Neural cell (in vitro differentiated cells): ENCODE measurements at regions not wholly inside any gene's neighbourhood (a gene's known extent, or its start where the extent isn't known, plus 50 kb on each side); places are given as distances from the start of the nearest gene placed in this dataset.

ENCODE experiments used
- H2AFZ ChIP-seq: fragments of 200-600, 300-800 bp; sonication (generic), shearing (Covaris generic); 2 replicates; pipeline ENCODE4 v1.6.0; 2014; ENCODE audit warnings: low read depth, mild to moderate bottlenecking, antibody characterized with exemption, low read length, moderate library complexity
- H3F3A ChIP-seq: fragments of 200-600 bp; shearing (Covaris generic); 2 replicates; pipeline ENCODE4 v1.6.1; 2016; ENCODE audit warnings: mild to moderate bottlenecking, moderate library complexity, mixed read lengths, antibody characterized with exemption, low read length; ENCODE audit not compliant: insufficient read depth, poor library complexity, severe bottlenecking
- H3K27ac ChIP-seq: fragments of 200-600, 300-800 bp; sonication (generic), shearing (Covaris generic); 2 replicates; pipeline ENCODE4 v1.5.1; 2014; ENCODE audit warnings: mild to moderate bottlenecking, low read length, moderate library complexity
- H3K27me3 ChIP-seq: fragments of 300-800, 200-600 bp; sonication (generic), shearing (Covaris generic); 2 replicates; pipeline ENCODE4 v1.6.0; 2014; ENCODE audit warnings: mild to moderate bottlenecking, low read depth, low read length, moderate library complexity; ENCODE audit not compliant: insufficient read depth
- H3K36me3 ChIP-seq: fragments of 300-800, 200-600 bp; sonication (generic), shearing (Covaris generic); 2 replicates; pipeline ENCODE4 v1.5.1; 2014; ENCODE audit warnings: mild to moderate bottlenecking, antibody characterized with exemption, low read length, moderate library complexity; ENCODE audit not compliant: insufficient read depth
- H3K4me2 ChIP-seq: fragments of 300-800, 200-600 bp; sonication (generic), shearing (Covaris generic); 2 replicates; pipeline ENCODE4 v1.6.0; 2014; ENCODE audit warnings: mild to moderate bottlenecking, low read length
- H3K4me3 ChIP-seq: fragments of 300-800, 200-600 bp; sonication (generic), shearing (Covaris generic); 2 replicates; pipeline ENCODE4 v1.5.1; 2014; ENCODE audit warnings: mild to moderate bottlenecking, low read length, moderate library complexity
- H3K79me2 ChIP-seq: fragments of 200-600 bp; shearing (Covaris generic); replicated peaks from 2 replicates; pipeline ENCODE4 v1.6.0; 2014; ENCODE audit warnings: mild to moderate bottlenecking, low read length, moderate library complexity; ENCODE audit not compliant: insufficient read depth
- H3K9ac ChIP-seq: fragments of 300-800, 200-600 bp; sonication (generic), shearing (Covaris generic); 2 replicates; pipeline ENCODE4 v1.6.1; 2016; ENCODE audit warnings: mild to moderate bottlenecking, low read length, mixed read lengths
- H3K9me2 ChIP-seq: fragments of 200-600 bp; shearing (Covaris generic); 2 replicates; pipeline ENCODE4 v1.6.1; 2016; ENCODE audit warnings: mild to moderate bottlenecking, low read length, mixed read lengths; ENCODE audit not compliant: insufficient read depth
- H3K9me3 ChIP-seq: fragments of 200-600, 300-800 bp; sonication (generic), shearing (Covaris generic); 2 replicates; pipeline ENCODE4 v1.6.1; 2016; ENCODE audit warnings: mild to moderate bottlenecking, mixed run types, low read length, moderate library complexity, mixed read lengths
- H4K20me1 ChIP-seq: fragments of 200-600 bp; shearing (Covaris generic); 2 replicates; pipeline ENCODE4 v1.6.1; 2016; ENCODE audit warnings: mild to moderate bottlenecking, mixed run types; ENCODE audit not compliant: insufficient read depth
- EP300 ChIP-seq: fragments of 450-650 bp; conservative IDR thresholded peaks from 2 replicates; pipeline ENCODE4 v1.6.1; 2014; ENCODE audit warnings: antibody characterized with exemption, mild to moderate bottlenecking, moderate library complexity; ENCODE audit not compliant: poor library complexity, severe bottlenecking
- EZH2 ChIP-seq: fragments of 200-600, 300-800 bp; shearing (Covaris generic), sonication (generic); IDR thresholded peaks from 2 replicates; pipeline ENCODE4 v1.6.1; 2014; ENCODE audit warnings: antibody characterized with exemption, low read length, borderline replicate concordance, mild to moderate bottlenecking; ENCODE audit not compliant: insufficient read depth, poor library complexity, severe bottlenecking
- MXI1 ChIP-seq: fragments of 450-650 bp; conservative IDR thresholded peaks from 2 replicates; pipeline ENCODE4 v1.6.1; 2014; ENCODE audit warnings: antibody characterized with exemption, mild to moderate bottlenecking; ENCODE audit not compliant: poor library complexity, severe bottlenecking
- POLR2AphosphoS5 ChIP-seq: IDR thresholded peaks from 2 replicates; pipeline ENCODE4 v1.6.1; 2012
- RAD21 ChIP-seq: fragments of 450-650 bp; conservative IDR thresholded peaks from 2 replicates; pipeline ENCODE4 v1.6.1; 2014; ENCODE audit warnings: antibody characterized with exemption, mild to moderate bottlenecking, moderate library complexity
- SMC3 ChIP-seq: fragments of 450-650 bp; conservative IDR thresholded peaks from 2 replicates; pipeline ENCODE4 v1.6.1; 2014; ENCODE audit warnings: antibody characterized with exemption, mild to moderate bottlenecking, moderate library complexity; ENCODE audit not compliant: poor library complexity
- TAF1 ChIP-seq: IDR thresholded peaks from 2 replicates; pipeline ENCODE4 v1.6.1; 2012; ENCODE audit warnings: low read depth
- TF ChIP-seq, protein P1 (sequence below): fragments of 450-650 bp; IDR thresholded peaks from 2 replicates; pipeline ENCODE4 v1.5.1; 2014; ENCODE audit warnings: antibody characterized with exemption, mild to moderate bottlenecking, moderate library complexity; ENCODE audit not compliant: poor library complexity, severe bottlenecking
- TF ChIP-seq, protein P2 (sequence below): IDR thresholded peaks from 2 replicates; pipeline ENCODE4 v1.6.1; 2012; ENCODE audit warnings: borderline replicate concordance

DNA sequence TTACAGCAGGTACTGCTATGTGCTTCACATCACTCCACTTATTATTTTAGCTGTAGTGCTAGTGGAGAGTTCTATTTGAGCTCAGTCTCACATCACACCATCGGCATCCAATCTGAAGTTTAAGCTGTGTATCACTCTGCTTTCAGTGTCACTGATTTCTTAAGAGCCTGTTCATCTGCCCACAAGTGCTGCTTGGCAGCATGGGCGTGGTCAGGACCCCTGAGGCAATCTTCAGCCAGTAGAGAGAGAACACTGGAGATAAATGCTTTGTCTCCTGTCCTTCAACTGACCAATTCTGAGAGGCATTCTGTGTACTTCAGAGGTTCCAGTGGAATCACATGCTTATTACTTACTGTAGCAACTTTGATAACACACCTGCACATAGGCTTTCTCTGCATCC, 728.8 kb downstream of the RPS29 start:
- Histone ChIP-seq H3K27ac (no peak overlapping the region), H3K9me2 (no peaks in the 10 kb centered on the region), H3K4me3 (no peak overlapping the region), H3K36me3 (no peaks in the 10 kb centered on the region), H4K20me1 (no peaks in the 10 kb centered on the region), H3K4me2 (no peak overlapping the region), H3F3A (no peaks in the 10 kb centered on the region), H2AFZ (no peak overlapping the region), H3K79me2 (no peaks in the 10 kb centered on the region), H3K9ac (no peak overlapping the region), H3K27me3 (no peaks in the 10 kb centered on the region), H3K9me3 (no peaks in the 10 kb centered on the region)
- TF ChIP-seq, protein P1, sequence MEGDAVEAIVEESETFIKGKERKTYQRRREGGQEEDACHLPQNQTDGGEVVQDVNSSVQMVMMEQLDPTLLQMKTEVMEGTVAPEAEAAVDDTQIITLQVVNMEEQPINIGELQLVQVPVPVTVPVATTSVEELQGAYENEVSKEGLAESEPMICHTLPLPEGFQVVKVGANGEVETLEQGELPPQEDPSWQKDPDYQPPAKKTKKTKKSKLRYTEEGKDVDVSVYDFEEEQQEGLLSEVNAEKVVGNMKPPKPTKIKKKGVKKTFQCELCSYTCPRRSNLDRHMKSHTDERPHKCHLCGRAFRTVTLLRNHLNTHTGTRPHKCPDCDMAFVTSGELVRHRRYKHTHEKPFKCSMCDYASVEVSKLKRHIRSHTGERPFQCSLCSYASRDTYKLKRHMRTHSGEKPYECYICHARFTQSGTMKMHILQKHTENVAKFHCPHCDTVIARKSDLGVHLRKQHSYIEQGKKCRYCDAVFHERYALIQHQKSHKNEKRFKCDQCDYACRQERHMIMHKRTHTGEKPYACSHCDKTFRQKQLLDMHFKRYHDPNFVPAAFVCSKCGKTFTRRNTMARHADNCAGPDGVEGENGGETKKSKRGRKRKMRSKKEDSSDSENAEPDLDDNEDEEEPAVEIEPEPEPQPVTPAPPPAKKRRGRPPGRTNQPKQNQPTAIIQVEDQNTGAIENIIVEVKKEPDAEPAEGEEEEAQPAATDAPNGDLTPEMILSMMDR = no peak
- no peak for TF ChIP-seq POLR2AphosphoS5
- TF ChIP-seq MXI1 = no peak
- no peak for TF ChIP-seq TAF1
- TF ChIP-seq EZH2 = no peak
- TF ChIP-seq SMC3 = no peak
- no peak for TF ChIP-seq EP300
- TF ChIP-seq, protein P2, sequence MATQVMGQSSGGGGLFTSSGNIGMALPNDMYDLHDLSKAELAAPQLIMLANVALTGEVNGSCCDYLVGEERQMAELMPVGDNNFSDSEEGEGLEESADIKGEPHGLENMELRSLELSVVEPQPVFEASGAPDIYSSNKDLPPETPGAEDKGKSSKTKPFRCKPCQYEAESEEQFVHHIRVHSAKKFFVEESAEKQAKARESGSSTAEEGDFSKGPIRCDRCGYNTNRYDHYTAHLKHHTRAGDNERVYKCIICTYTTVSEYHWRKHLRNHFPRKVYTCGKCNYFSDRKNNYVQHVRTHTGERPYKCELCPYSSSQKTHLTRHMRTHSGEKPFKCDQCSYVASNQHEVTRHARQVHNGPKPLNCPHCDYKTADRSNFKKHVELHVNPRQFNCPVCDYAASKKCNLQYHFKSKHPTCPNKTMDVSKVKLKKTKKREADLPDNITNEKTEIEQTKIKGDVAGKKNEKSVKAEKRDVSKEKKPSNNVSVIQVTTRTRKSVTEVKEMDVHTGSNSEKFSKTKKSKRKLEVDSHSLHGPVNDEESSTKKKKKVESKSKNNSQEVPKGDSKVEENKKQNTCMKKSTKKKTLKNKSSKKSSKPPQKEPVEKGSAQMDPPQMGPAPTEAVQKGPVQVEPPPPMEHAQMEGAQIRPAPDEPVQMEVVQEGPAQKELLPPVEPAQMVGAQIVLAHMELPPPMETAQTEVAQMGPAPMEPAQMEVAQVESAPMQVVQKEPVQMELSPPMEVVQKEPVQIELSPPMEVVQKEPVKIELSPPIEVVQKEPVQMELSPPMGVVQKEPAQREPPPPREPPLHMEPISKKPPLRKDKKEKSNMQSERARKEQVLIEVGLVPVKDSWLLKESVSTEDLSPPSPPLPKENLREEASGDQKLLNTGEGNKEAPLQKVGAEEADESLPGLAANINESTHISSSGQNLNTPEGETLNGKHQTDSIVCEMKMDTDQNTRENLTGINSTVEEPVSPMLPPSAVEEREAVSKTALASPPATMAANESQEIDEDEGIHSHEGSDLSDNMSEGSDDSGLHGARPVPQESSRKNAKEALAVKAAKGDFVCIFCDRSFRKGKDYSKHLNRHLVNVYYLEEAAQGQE = no peak
- TF ChIP-seq RAD21 = no peak

DNA sequence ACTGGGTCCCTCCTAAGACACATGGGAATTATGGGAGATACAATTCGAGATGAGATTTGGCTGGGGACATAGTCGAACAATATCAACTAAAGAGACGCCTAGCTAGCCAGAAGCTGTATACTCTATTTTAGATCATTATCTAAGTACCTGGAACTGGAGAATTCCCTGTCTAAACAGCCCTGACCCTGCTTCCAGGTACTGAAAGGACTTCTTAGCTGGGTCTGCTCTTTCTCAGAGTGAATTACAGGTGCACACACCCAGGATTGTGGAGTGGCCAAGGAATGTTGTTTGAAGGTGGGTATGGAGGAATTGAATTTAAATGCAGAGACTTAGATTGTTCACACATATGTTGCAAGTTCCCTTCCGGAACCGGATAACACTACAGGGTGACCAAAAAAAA, 733.0 kb downstream of the RPS29 start:
- Histone ChIP-seq H3K9me3 (no peaks in the 10 kb centered on the region), H3K79me2 (no peaks in the 10 kb centered on the region), H4K20me1 (no peaks in the 10 kb centered on the region), H3K4me2 (no peak overlapping the region), H3K36me3 (no peaks in the 10 kb centered on the region), H3K27me3 (no peaks in the 10 kb centered on the region), H2AFZ (no peak overlapping the region), H3K4me3 (no peak overlapping the region), H3F3A (no peaks in the 10 kb centered on the region), H3K27ac (no peak overlapping the region), H3K9ac (no peak overlapping the region), H3K9me2 (no peaks in the 10 kb centered on the region)
- no peak for TF ChIP-seq TAF1
- TF ChIP-seq RAD21 = no peak

DNA sequence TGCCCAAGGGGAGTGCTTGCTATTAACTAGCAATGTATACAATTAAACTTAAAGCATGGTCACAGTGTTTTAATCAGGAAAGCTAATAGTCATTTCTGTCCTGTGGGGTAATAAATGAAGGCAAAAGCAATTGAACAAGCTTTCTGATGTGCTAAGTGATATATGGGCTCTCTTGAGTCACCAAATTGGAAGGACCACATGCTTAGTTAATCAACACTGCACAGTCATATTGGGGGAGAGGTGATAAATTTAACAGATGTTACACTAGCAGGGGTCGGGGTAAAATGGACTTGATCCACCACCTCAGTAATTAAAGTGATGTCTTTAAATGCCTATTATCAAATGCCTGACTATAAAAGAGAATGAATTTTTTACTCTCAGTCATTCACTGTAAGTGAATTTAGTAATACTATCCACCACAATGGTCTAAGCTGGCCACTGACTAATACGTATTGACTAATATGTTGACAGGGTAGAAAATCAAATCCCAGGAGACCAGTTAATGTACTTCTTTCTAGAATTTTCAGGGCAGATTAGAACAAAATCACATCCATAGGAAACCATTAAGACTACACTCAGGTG, 736.3 kb downstream of the RPS29 start:
- H3K79me2 ChIP-seq = no peaks in the 10 kb centered on the region
- TF ChIP-seq EZH2 = no peak
- TF ChIP-seq, protein P1 = no peak
- TF ChIP-seq MXI1 = no peak
- TF ChIP-seq POLR2AphosphoS5 = no peak
- no peak for TF ChIP-seq EP300
- no peak for TF ChIP-seq SMC3
- TF ChIP-seq TAF1 = no peak
- TF ChIP-seq, protein P2 = no peak
- no peak for TF ChIP-seq RAD21
- no peak overlapping the region for H2AFZ ChIP-seq
- H3K9ac ChIP-seq = no peak overlapping the region
- no peak overlapping the region for H3K4me2 ChIP-seq
- no peak overlapping the region for H3K4me3 ChIP-seq
- H3K9me3 ChIP-seq = no peaks in the 10 kb centered on the region
- no peaks in the 10 kb centered on the region for H3K9me2 ChIP-seq
- H3K27ac ChIP-seq = no peak overlapping the region
- no peaks in the 10 kb centered on the region for H4K20me1 ChIP-seq
- H3K27me3 ChIP-seq = no peaks in the 10 kb centered on the region
- no peaks in the 10 kb centered on the region for H3K36me3 ChIP-seq
- H3F3A ChIP-seq = no peaks in the 10 kb centered on the region
